ENCODE measurements at regions not wholly inside any gene's neighbourhood (a gene's known extent, or its start where the extent isn't known, plus 50 kb on each side); places are given as distances from the start of the nearest gene placed in this dataset.

DNA sequence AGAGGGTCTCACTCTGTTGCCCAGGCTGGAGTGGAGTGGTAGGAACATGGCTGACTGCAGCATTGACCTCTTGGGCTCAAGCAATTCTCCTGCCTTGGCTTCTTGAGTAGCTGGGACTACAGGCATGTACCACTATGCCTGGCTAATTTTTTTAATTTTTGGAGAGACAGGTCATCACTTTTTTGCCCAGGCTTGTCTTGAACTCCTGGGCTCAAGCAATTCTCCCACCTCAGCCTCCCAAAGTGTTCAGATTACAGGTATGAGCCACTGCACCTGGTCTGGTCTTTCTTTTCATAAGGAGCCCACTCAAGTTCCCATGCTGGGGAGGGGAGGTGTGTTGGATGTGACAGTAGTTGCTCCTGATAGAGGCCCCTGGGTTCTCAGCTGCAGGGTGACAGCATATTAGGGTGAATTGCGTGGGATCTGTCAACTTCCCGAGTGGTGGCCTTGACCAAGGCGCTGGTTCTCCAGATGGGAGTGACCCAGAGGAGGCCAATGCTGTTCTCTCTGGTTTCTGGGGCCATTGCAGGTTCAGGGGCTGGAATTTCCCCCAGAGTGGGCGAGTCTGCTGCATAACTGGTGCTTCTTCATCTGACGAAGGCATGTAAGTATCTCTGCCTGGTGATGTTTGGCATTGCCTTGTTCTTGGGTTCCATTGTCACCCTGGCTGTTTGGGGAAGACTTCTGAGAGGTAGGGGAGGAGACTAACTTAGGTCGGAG is 52.4 kb upstream of the ESRRB start:
- no peak for DNase-seq (ENCODE audit: low read depth in 2 of 2)
- no peak for TF ChIP-seq CTCF (IDR thresholded peaks at IDR 0.05; ENCODE audit: low read depth, low read length)
- H3K4me3 ChIP-seq (replicated peaks in 1 of 2; ENCODE audit: low read depth in 2 of 2, low read length in 2 of 2): no peak overlapping the region

- no peak for DNase-seq (ENCODE audit: low read depth in 2 of 2)
- no peak for TF ChIP-seq CTCF (IDR thresholded peaks at IDR 0.05; ENCODE audit: low read depth, low read length)
- no peak overlapping the region for H3K4me3 ChIP-seq (replicated peaks in 1 of 2; ENCODE audit: low read depth in 2 of 2, low read length in 2 of 2)
Observed at GRCh38 chr14:76324133-76324532, 51.8 kb upstream of the ESRRB start.
